ENCODE measurements at regions not wholly inside any gene's neighbourhood (a gene's known extent, or its start where the extent isn't known, plus 50 kb on each side); places are given as distances from the start of the nearest gene placed in this dataset.
"Not testable (repeated sequence)": the region's sequence is repeated elsewhere in the genome, so short reads cannot be mapped to it uniquely, and the experiment has no call there.

DNA sequence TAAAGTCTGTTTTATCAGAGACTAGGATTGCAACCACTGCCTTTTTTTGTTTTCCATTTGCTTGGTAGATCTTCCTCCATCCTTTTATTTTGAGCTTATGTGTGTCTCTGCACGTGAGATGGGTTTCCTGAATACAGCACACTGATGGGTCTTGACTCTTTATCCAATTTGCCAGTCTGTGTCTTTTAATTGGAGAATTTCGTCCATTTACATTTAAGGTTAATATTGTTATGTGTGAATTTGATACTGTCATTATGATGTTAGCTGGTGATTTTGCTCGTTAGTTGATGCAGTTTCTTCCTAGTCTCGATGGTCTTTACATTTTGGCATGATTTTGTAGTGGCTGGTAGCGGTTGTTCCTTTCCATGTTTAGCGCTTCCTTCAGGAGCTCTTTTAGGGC lies 99.5 kb upstream of the CPHXL start:
- TF ChIP-seq, protein P1, sequence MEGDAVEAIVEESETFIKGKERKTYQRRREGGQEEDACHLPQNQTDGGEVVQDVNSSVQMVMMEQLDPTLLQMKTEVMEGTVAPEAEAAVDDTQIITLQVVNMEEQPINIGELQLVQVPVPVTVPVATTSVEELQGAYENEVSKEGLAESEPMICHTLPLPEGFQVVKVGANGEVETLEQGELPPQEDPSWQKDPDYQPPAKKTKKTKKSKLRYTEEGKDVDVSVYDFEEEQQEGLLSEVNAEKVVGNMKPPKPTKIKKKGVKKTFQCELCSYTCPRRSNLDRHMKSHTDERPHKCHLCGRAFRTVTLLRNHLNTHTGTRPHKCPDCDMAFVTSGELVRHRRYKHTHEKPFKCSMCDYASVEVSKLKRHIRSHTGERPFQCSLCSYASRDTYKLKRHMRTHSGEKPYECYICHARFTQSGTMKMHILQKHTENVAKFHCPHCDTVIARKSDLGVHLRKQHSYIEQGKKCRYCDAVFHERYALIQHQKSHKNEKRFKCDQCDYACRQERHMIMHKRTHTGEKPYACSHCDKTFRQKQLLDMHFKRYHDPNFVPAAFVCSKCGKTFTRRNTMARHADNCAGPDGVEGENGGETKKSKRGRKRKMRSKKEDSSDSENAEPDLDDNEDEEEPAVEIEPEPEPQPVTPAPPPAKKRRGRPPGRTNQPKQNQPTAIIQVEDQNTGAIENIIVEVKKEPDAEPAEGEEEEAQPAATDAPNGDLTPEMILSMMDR (IDR thresholded peaks at IDR 0.05), result not testable (repeated sequence)
- TF ChIP-seq POLR2A (IDR thresholded peaks at IDR 0.05), result not testable (repeated sequence)
